NCI-H1092 treated with DMSO at 0.1 percent for 48 hours (cell line): ENCODE measurements at regions not wholly inside any gene's neighbourhood (a gene's known extent, or its start where the extent isn't known, plus 50 kb on each side); places are given as distances from the start of the nearest gene placed in this dataset.
"Not testable (repeated sequence)": the region's sequence is repeated elsewhere in the genome, so short reads cannot be mapped to it uniquely, and the experiment has no call there.

ENCODE experiments used
- DNase-seq: peaks from one replicate; lab custom pipeline; 2025; lab: John Stamatoyannopoulos, UW

GRCh38 chr1:229920683-229921082, 146.4 kb upstream of the GALNT2 start:
- no peak for DNase-seq

- no peak for DNase-seq
These were observed 144.8 kb upstream of the GALNT2 start for GRCh38 chr1:229922249-229922648.

DNA sequence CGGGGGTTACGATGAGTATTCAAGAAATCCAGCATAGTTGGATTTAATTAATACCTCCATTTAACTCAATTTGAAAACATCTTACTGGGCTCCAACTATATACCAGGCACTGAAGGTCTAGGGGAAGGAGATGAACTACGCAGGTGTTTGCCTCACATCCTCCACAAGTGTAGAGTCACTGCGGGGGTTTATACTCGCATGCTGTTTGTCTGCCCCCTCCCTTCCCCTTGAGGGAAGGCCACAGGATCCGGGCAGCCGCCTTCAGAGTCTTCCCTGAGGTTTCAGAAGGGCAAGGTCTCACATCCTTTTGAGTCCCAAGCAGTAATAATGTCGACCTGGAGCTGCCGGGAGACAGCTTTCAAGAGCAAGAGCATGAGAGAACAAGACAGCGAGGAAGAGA, 142.4 kb upstream of the GALNT2 start:
- DNase-seq = no peak

DNA sequence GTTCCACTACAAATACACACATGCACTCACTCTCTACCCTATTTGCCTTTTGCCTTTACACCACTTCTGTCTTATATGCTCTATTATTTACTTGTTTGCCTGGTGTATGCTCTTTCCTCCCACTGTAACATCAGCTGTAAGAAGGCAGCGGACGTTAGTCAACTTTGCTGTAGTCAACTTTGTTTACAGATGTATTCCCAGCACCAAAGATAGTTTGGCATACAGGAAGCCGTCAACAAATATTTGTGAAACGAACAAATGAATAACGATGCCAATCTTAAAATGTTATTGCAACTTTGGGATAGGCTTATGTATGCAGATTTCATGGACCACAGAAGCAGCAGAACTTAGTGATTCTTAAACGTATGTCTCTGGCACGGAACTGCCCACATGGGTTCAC, 138.3 kb upstream of the GALNT2 start:
- DNase-seq = no peak

GRCh38 chr1:229931751-229932150, 135.3 kb upstream of the GALNT2 start:
- DNase-seq = not testable (repeated sequence)

DNA sequence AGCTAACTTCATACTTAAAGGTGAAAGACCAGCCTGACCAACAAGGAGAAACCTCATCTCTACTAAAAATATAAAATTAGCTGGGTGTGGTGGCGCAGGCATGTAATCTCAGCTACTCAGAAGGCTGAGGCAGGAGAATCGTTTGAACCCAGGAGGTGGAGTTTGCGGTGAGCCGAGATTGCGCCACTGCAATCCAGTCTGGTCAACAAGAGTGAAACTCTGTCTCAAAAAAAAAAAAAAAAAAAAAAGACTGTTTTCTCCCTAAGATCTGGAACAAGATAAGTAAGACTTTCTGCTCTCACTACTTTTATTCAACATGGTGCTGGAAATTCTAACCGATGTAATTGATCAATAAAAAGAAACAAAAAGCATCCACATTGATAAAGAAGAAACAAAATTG, 131.9 kb upstream of the GALNT2 start:
- DNase-seq = not testable (repeated sequence)

DNA sequence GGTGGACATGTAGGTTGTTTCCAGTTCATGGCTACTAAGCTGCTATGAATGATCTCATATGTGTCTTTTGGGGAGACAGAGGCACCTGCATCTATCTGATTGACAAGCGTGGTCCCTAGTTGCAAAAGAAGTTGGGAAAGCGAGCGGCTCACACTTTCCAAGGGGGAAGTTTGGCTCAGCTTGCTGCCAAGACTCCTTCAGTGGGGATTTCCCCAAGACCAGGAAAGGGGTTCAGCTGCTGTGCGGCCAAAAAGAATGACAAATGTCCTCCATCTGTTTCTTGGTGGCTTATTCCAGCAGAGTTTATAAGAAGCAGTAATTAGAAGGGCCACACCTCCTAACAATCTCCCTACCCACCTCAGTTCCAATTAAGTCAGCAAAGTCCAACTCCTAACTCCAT, 128.5 kb upstream of the GALNT2 start:
- no peak for DNase-seq

- no peak for DNase-seq
These were observed 126.4 kb upstream of the GALNT2 start for GRCh38 chr1:229940684-229941083.

DNA sequence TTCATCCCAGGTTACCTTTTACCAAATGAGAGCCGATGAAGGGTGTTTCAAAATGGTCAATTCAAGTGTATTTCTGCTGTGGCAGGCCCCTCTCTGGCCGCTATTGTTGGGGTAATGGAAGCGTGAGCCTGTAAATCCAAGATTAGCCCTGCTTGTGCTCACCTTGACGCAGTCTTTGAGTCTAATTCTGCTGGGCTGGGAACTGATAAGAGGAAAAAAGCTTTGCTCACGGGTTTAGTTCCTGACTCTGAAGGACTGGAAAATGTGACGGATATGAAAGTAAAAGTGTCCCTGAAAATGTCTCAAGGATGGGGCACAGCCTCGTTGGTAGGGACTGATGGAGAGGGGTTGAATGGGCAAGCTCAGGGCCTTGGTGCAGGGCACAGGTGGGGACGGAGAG, 125.9 kb upstream of the GALNT2 start:
- no peak for DNase-seq

GRCh38 chr1:229941831-229942230, 125.2 kb upstream of the GALNT2 start:
- DNase-seq = peak; percentile 34

DNA sequence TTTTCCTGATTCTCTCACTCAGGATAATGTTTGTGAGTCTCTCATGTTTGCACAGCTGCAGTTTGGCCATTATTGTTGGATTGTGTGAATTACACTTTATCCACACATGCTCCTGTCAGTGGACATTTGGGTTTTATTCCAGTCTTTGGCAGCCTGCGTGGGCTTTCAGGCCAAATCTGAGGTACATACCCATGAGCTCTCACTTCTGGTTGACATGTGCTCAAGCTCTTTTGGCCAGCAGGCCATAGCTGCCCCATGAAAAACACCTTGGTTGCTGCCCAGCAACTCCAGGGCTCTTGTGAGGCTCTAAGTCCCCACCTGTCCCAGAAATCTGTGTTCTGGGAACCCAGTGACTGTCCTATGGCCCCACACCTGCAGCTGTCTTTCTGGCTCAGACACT, 124.5 kb upstream of the GALNT2 start:
- peak; percentile 77 for DNase-seq

DNA sequence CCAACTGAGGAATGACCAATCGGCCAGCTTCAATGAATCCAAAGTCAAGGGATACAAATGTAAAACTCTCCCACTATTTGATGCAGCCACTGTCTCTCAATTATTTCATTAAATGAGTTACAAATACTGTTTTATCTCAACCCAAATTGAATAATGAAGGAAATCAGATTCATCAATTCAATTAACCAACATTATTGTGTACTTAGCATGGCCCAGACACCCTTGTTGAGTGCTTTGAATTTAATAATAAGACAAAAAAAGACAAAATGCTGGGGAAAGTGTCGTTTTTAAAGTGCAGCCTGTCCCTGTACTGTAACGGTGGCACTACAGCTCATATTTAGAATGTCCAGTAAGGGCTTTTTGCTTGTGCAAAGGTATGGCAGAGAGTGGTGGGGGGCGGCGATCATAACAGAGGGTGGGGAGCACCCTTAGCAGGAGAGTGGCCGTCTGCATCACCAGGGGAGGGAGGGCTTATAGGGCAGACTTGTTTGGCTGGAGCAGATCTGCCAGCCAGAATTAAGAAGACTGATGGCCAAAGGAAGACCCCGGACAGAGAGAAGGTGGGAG, 123.8 kb upstream of the GALNT2 start:
- no peak for DNase-seq

GRCh38 chr1:229943988-229944743, 122.9 kb upstream of the GALNT2 start:
- no peak for DNase-seq

GRCh38 chr1:229945795-229946194, 121.2 kb upstream of the GALNT2 start:
- no peak for DNase-seq

GRCh38 chr1:229947968-229948367, 119.1 kb upstream of the GALNT2 start:
- DNase-seq = no peak

DNA sequence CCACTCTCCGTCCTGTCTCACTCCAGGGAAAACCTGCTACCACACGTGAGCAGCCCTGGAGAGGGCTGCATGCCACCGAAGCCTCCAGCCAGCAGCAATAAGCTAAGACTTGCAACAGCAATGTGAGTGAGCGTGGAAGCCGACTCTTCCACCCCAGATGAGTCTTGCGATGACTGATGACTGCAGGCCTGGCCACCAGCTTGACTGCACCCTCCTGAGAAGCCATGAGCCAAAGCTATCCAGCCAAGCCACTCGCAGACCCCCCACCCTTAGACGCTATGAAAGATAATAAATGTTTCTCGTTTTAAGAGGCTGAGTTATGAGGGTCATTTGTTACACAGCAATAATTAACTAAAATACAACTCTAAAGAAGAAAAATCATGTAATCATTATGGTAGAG, 118.6 kb upstream of the GALNT2 start:
- DNase-seq = no peak

- no peak for DNase-seq
These were observed 117.5 kb upstream of the GALNT2 start for GRCh38 chr1:229949500-229949899.

DNA sequence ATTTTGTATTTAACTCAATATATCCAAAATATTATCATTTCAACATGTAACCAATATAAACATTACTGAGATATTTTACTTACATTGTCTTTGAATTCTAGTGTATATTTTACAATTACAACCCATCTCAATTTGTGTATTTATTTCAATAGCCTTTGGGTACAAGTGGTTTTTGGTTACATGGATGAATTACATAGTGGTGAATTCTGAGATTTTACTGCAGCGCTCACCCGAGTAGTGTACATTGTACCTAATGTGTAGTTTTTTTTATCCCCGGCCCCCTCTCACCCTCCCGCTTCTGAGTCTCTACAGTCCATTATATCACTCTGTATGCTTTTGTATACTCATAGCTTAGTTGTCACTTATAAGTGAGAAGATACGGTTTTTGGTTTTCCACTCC, 117.0 kb upstream of the GALNT2 start:
- no peak for DNase-seq

GRCh38 chr1:229950908-229951307, 116.1 kb upstream of the GALNT2 start:
- DNase-seq = no peak

DNA sequence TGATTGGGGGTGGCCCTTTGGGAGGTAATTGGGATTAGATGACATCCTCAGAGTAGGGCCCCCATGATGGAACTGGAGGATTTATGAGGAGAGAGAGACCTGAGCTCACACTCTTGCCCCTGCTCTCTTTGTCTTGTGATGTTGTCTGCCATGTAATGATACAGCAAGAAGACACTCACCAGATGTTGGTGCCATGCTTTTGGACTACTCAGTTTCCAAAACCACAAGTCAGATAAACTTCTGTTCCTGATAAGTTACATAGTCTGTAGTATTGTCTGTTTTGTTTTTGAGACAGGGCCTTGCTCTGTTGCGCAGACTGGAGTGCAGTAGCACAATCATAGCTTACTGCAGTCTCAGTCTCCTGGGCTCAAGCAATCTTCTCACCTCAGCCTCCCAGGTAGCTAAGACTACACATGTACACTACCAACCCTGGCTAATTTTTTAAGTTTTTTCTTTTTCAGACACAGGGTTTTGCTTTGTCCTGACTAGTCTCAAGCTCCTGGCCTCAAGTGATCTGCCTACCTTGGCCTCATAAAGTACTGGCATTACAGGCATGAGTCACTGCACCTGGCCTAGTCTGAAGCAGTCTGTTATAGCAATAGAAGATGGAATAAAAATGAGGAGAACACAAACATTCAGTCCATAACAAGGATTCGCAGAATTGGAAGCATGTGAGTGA, 115.0 kb upstream of the GALNT2 start:
- no peak for DNase-seq

- DNase-seq = no peak
These were observed 114.1 kb upstream of the GALNT2 start for GRCh38 chr1:229952670-229953520.

DNA sequence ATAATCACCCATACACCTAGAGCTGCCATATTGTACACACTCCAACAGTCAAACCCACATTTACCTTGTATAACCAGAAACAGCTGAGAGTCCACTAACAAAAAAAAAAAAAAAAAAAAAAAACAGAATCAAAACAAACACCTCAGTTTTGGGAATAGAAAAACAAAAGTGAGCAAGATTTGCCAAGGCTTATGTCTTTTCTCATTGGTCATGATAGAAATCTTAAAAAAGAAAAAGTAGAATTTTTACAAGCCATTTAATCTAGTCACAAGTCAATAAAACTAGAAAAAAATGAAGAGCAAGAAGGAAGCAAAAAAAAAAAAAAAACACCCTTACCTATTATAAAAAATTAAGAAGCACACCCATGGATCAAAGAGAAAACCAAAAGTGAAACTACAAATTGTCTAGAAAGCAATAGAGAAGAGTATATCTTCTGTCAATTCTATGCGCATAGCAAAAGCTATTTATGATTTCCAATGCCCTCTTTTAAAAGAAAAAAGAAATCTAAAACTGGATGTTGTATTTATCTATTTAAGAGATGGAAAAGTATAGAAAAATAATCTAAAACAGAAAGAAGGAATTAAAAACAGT, 113.2 kb upstream of the GALNT2 start:
- DNase-seq = no peak
